ENCODE measurements at regions not wholly inside any gene's neighbourhood (a gene's known extent, or its start where the extent isn't known, plus 50 kb on each side); places are given as distances from the start of the nearest gene placed in this dataset.

DNA sequence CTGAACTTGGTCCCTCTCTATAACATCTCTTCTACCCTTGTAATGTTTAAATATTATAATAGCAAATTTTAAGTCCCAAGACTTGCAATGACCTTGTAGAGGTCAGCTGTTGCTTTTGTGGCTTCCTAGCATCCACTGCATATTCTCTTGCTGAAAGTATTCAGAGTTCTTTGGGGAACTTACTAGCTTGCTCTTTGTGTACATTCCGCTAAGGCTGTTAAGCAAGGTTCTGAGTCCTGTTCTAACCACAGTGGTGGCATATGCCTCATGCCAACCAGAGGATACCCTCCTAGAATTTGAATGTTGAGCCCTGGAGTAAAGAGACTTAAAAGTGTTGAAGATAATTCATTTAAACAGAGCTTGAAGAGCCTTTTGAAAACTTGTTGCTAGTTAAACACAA lies 570.9 kb downstream of the TLE1 start:
- intact Hi-C loops (cut with micrococcal nuclease; ENCODE audit: unreplicated experiment): no loop called here
- no peak overlapping the region for H3K9ac ChIP-seq (ENCODE audit: insufficient read depth, low read depth, low read length)
- no peak overlapping the region for H3K4me2 ChIP-seq (ENCODE audit: low read depth, low read length)
- no peak overlapping the region for H3K4me3 ChIP-seq (replicated peaks in 1 of 3; ENCODE audit: insufficient read depth in 1 of 3, low read depth in 2 of 3, low read length in 3 of 3)
- H2AFZ ChIP-seq (ENCODE audit: low read length): no peak overlapping the region
- no TSS peak for BruUV-seq (replicated peaks)
- no peaks in the 10 kb centered on the region for H3K79me2 ChIP-seq (ENCODE audit: insufficient read depth, low read length)
- POLR2A ChIA-PET: no interaction called here
- DNase-seq (ENCODE audit: low spot score): no peak
- no peaks in the 10 kb centered on the region for H4K20me1 ChIP-seq (ENCODE audit: insufficient read depth, low read length)
- ATAC-seq: no peak
- CTCF ChIA-PET (ENCODE audit: low intra/inter-chr PET ratio, low total read pairs): no interaction called here
- no peaks in the 10 kb centered on the region for H3K36me3 ChIP-seq (replicated peaks in 1 of 2; ENCODE audit: control insufficient read depth in 1 of 2, insufficient read depth in 2 of 2, low read length in 2 of 2)
- no peak overlapping the region for H3K27ac ChIP-seq (ENCODE audit: extremely low read length, insufficient read depth, low read length)
- 0 out of 5 replicates have a peak, but pooled peaks cover 0 to 3% of the 10 kb centered on the region in 2 experiments for H3K27me3 ChIP-seq (ENCODE audit: control insufficient read depth in 1 of 2, insufficient read depth in 2 of 2, low read length in 2 of 2)
- in situ Hi-C loops (cut with HindIII; ENCODE audit: extremely low pct_ligation_motif_present, low pct_unique_long_range_greater_than_20kb): no loop called here
- no peak for FAIRE-seq
- 6% methylated on average over 1 of the region's 1 CpG for WGBS (ENCODE audit: low lambda C conversion rate)
- no peaks in the 10 kb centered on the region for H3K4me1 ChIP-seq (ENCODE audit: insufficient read depth, low read length)
- no peaks in the 10 kb centered on the region for H3K9me3 ChIP-seq (ENCODE audit: low read length)
- TF ChIP-seq ASH2L (IDR thresholded peaks at IDR 0.05; ENCODE audit: insufficient read length, low read depth, low read length) (no peak), KMT2B (CRISPR knock-in tag; IDR thresholded peaks at IDR 0.05) (no peak), HNRNPL (IDR thresholded peaks at IDR 0.05; ENCODE audit: low read depth, low read length) (no peak), JUNB (CRISPR knock-in tag; IDR thresholded peaks at IDR 0.05; ENCODE audit: borderline replicate concordance) (no peak), MTA1 (CRISPR knock-in tag; IDR thresholded peaks at IDR 0.05; ENCODE audit: borderline replicate concordance) (no peak), RCOR2 (CRISPR knock-in tag; IDR thresholded peaks at IDR 0.05) (no peak), MED13 (CRISPR knock-in tag; IDR thresholded peaks at IDR 0.05) (no peak), KDM2A (CRISPR knock-in tag; IDR thresholded peaks at IDR 0.05; ENCODE audit: borderline replicate concordance, low read depth) (no peak), ZFP41 (CRISPR knock-in tag; IDR thresholded peaks at IDR 0.05; ENCODE audit: borderline replicate concordance) (no peak), MATR3 (CRISPR knock-in tag; IDR thresholded peaks at IDR 0.05) (no peak), EZH2 (conservative IDR thresholded peaks at IDR 0.05; ENCODE audit: low read depth, low read length) (no peak)
- TF ChIP-seq, protein P1, sequence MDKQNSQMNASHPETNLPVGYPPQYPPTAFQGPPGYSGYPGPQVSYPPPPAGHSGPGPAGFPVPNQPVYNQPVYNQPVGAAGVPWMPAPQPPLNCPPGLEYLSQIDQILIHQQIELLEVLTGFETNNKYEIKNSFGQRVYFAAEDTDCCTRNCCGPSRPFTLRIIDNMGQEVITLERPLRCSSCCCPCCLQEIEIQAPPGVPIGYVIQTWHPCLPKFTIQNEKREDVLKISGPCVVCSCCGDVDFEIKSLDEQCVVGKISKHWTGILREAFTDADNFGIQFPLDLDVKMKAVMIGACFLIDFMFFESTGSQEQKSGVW (CRISPR knock-in tag; IDR thresholded peaks at IDR 0.05; ENCODE audit: borderline replicate concordance): no peak
- TF ChIP-seq, protein P2, sequence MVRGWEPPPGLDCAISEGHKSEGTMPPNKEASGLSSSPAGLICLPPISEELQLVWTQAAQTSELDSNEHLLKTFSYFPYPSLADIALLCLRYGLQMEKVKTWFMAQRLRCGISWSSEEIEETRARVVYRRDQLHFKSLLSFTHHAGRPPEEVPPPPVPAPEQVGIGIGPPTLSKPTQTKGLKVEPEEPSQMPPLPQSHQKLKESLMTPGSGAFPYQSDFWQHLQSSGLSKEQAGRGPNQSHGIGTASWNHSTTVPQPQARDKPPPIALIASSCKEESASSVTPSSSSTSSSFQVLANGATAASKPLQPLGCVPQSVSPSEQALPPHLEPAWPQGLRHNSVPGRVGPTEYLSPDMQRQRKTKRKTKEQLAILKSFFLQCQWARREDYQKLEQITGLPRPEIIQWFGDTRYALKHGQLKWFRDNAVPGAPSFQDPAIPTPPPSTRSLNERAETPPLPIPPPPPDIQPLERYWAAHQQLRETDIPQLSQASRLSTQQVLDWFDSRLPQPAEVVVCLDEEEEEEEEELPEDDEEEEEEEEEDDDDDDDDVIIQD (CRISPR knock-in tag; IDR thresholded peaks at IDR 0.05; ENCODE audit: low read depth): no peak
- TF ChIP-seq, protein P3, sequence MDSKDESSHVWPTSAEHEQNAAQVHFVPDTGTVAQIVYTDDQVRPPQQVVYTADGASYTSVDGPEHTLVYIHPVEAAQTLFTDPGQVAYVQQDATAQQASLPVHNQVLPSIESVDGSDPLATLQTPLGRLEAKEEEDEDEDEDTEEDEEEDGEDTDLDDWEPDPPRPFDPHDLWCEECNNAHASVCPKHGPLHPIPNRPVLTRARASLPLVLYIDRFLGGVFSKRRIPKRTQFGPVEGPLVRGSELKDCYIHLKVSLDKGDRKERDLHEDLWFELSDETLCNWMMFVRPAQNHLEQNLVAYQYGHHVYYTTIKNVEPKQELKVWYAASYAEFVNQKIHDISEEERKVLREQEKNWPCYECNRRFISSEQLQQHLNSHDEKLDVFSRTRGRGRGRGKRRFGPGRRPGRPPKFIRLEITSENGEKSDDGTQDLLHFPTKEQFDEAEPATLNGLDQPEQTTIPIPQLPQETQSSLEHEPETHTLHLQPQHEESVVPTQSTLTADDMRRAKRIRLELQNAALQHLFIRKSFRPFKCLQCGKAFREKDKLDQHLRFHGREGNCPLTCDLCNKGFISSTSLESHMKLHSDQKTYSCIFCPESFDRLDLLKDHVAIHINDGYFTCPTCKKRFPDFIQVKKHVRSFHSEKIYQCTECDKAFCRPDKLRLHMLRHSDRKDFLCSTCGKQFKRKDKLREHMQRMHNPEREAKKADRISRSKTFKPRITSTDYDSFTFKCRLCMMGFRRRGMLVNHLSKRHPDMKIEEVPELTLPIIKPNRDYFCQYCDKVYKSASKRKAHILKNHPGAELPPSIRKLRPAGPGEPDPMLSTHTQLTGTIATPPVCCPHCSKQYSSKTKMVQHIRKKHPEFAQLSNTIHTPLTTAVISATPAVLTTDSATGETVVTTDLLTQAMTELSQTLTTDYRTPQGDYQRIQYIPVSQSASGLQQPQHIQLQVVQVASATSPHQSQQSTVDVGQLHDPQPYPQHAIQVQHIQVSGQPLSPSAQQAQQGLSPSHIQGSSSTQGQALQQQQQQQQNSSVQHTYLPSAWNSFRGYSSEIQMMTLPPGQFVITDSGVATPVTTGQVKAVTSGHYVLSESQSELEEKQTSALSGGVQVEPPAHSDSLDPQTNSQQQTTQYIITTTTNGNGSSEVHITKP (CRISPR knock-in tag; IDR thresholded peaks at IDR 0.05; ENCODE audit: low read depth): no peak
- TF ChIP-seq, protein P4, sequence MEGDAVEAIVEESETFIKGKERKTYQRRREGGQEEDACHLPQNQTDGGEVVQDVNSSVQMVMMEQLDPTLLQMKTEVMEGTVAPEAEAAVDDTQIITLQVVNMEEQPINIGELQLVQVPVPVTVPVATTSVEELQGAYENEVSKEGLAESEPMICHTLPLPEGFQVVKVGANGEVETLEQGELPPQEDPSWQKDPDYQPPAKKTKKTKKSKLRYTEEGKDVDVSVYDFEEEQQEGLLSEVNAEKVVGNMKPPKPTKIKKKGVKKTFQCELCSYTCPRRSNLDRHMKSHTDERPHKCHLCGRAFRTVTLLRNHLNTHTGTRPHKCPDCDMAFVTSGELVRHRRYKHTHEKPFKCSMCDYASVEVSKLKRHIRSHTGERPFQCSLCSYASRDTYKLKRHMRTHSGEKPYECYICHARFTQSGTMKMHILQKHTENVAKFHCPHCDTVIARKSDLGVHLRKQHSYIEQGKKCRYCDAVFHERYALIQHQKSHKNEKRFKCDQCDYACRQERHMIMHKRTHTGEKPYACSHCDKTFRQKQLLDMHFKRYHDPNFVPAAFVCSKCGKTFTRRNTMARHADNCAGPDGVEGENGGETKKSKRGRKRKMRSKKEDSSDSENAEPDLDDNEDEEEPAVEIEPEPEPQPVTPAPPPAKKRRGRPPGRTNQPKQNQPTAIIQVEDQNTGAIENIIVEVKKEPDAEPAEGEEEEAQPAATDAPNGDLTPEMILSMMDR (CRISPR knock-in tag; IDR thresholded peaks at IDR 0.05): no peak
- TF ChIP-seq, protein P5, sequence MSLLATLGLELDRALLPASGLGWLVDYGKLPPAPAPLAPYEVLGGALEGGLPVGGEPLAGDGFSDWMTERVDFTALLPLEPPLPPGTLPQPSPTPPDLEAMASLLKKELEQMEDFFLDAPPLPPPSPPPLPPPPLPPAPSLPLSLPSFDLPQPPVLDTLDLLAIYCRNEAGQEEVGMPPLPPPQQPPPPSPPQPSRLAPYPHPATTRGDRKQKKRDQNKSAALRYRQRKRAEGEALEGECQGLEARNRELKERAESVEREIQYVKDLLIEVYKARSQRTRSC (CRISPR knock-in tag; IDR thresholded peaks at IDR 0.05; ENCODE audit: low read depth): no peak
- TF ChIP-seq, protein P6, sequence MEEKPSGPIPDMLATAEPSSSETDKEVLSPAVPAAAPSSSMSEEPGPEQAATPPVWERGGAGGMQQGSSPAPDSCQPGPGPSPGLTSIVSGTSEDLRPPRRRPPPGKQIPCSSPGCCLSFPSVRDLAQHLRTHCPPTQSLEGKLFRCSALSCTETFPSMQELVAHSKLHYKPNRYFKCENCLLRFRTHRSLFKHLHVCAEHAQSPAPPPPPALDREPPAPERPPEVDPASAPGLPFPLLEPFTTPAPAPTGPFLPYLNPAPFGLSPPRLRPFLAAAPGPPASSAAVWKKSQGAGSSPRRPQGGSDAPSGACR (CRISPR knock-in tag; IDR thresholded peaks at IDR 0.05): no peak
